CD4-positive, alpha-beta T cell treated with Interleukin-17A for 4 hours (primary cell): ENCODE measurements at regions not wholly inside any gene's neighbourhood (a gene's known extent, or its start where the extent isn't known, plus 50 kb on each side); places are given as distances from the start of the nearest gene placed in this dataset.
A peak's percentile ranks its signal among the peaks of the same experiment; 100 is the strongest.
"Not testable (repeated sequence)": the region's sequence is repeated elsewhere in the genome, so short reads cannot be mapped to it uniquely, and the experiment has no call there.

ENCODE experiments used
- DNase-seq: peaks from one replicate; pipeline ENCODE4 v3.0.0-alpha.2; 2020; ENCODE audit warnings: mixed read lengths

GRCh38 chr5:1748271-1748670, 51.4 kb downstream of the MRPL36 start:
- DNase-seq, result no peak

GRCh38 chr5:1747803-1748085, 51.9 kb downstream of the MRPL36 start:
- no peak for DNase-seq

- no peak for DNase-seq
Observed at GRCh38 chr5:1747079-1747802, 52.4 kb downstream of the MRPL36 start.

- DNase-seq, result no peak
Observed at GRCh38 chr5:1746371-1747078, 53.1 kb downstream of the MRPL36 start.

GRCh38 chr5:1745796-1746370, 53.8 kb downstream of the MRPL36 start:
- DNase-seq, result no peak

GRCh38 chr5:1745123-1745795, 54.4 kb downstream of the MRPL36 start:
- no peak for DNase-seq

GRCh38 chr5:1744393-1745122, 55.1 kb downstream of the MRPL36 start:
- DNase-seq, result no peak

GRCh38 chr5:1743769-1744085, 55.9 kb downstream of the MRPL36 start:
- DNase-seq, result no peak

GRCh38 chr5:1743061-1743768, 56.4 kb downstream of the MRPL36 start:
- no peak for DNase-seq

GRCh38 chr5:1737790-1738405, 61.7 kb downstream of the MRPL36 start:
- DNase-seq, result peak; percentile 61

- DNase-seq, result no peak
Observed at GRCh38 chr5:1736889-1737711, 62.5 kb downstream of the MRPL36 start.

- no peak for DNase-seq
Observed at GRCh38 chr5:1736065-1736464, 63.6 kb downstream of the MRPL36 start.

- DNase-seq, result no peak
Observed at GRCh38 chr5:1735320-1735970, 64.2 kb downstream of the MRPL36 start.

GRCh38 chr5:1734908-1735289, 64.7 kb downstream of the MRPL36 start:
- no peak for DNase-seq

GRCh38 chr5:1734271-1734907, 65.2 kb downstream of the MRPL36 start:
- DNase-seq, result no peak

- DNase-seq, result no peak
Observed at GRCh38 chr5:1733369-1733768, 66.3 kb downstream of the MRPL36 start.

- no peak for DNase-seq
Observed at GRCh38 chr5:1732945-1733344, 66.7 kb downstream of the MRPL36 start.

GRCh38 chr5:1732238-1732941, 67.2 kb downstream of the MRPL36 start:
- no peak for DNase-seq

GRCh38 chr5:1731855-1732237, 67.8 kb downstream of the MRPL36 start:
- DNase-seq, result not testable (repeated sequence)
